ENCODE measurements at regions not wholly inside any gene's neighbourhood (a gene's known extent, or its start where the extent isn't known, plus 50 kb on each side); places are given as distances from the start of the nearest gene placed in this dataset.
"Not testable (repeated sequence)": the region's sequence is repeated elsewhere in the genome, so short reads cannot be mapped to it uniquely, and the experiment has no call there.

- ATAC-seq; H3K36me3 Mint-ChIP-seq (ENCODE audit: low read depth); H3K27me3 Mint-ChIP-seq (ENCODE audit: low read depth); H3K4me1 Mint-ChIP-seq (ENCODE audit: low read depth); POLR2A ChIA-PET; H3K27ac Mint-ChIP-seq; H3K9me3 Mint-ChIP-seq (ENCODE audit: insufficient read depth); DNase-seq; H3K4me3 Mint-ChIP-seq; CTCF ChIA-PET: not testable (repeated sequence)
These were observed 99.5 kb upstream of the MTLN start for GRCh38 chr2:110311713-110312444.

- H3K9me3 Mint-ChIP-seq (ENCODE audit: insufficient read depth); ATAC-seq; POLR2A ChIA-PET; CTCF ChIA-PET; H3K36me3 Mint-ChIP-seq (ENCODE audit: low read depth); H3K4me1 Mint-ChIP-seq (ENCODE audit: low read depth); H3K27ac Mint-ChIP-seq; DNase-seq; H3K27me3 Mint-ChIP-seq (ENCODE audit: low read depth); H3K4me3 Mint-ChIP-seq: not testable (repeated sequence)
These were observed 98.7 kb upstream of the MTLN start for GRCh38 chr2:110310988-110311475.

GRCh38 chr2:110308728-110309127 lies 96.4 kb upstream of the MTLN start:
- H3K27me3 Mint-ChIP-seq (ENCODE audit: low read depth); DNase-seq; H3K4me3 Mint-ChIP-seq; H3K27ac Mint-ChIP-seq; POLR2A ChIA-PET; ATAC-seq; CTCF ChIA-PET; H3K9me3 Mint-ChIP-seq (ENCODE audit: insufficient read depth); H3K36me3 Mint-ChIP-seq (ENCODE audit: low read depth); H3K4me1 Mint-ChIP-seq (ENCODE audit: low read depth): not testable (repeated sequence)

GRCh38 chr2:110292807-110293206 lies 80.5 kb upstream of the MTLN start:
- POLR2A ChIA-PET, CTCF ChIA-PET: not testable (repeated sequence)

GRCh38 chr2:110291909-110292579 lies 79.7 kb upstream of the MTLN start:
- H3K36me3 Mint-ChIP-seq (ENCODE audit: low read depth); CTCF ChIA-PET: not testable (repeated sequence)

More at GRCh38 chr2:110292807-110293206, 80.5 kb upstream of the MTLN start:
- H3K27me3 Mint-ChIP-seq (ENCODE audit: low read depth); ATAC-seq; H3K36me3 Mint-ChIP-seq (ENCODE audit: low read depth); H3K9me3 Mint-ChIP-seq (ENCODE audit: insufficient read depth); DNase-seq; H3K4me3 Mint-ChIP-seq; H3K4me1 Mint-ChIP-seq (ENCODE audit: low read depth); H3K27ac Mint-ChIP-seq: not testable (repeated sequence)

GRCh38 chr2:110287817-110288216 lies 75.5 kb upstream of the MTLN start:
- DNase-seq; H3K27me3 Mint-ChIP-seq (ENCODE audit: low read depth); POLR2A ChIA-PET; H3K36me3 Mint-ChIP-seq (ENCODE audit: low read depth); H3K4me1 Mint-ChIP-seq (ENCODE audit: low read depth); ATAC-seq; H3K27ac Mint-ChIP-seq; CTCF ChIA-PET; H3K9me3 Mint-ChIP-seq (ENCODE audit: insufficient read depth); H3K4me3 Mint-ChIP-seq: not testable (repeated sequence)

More at GRCh38 chr2:110291909-110292579, 79.7 kb upstream of the MTLN start:
- H3K27ac Mint-ChIP-seq; DNase-seq; ATAC-seq; H3K4me3 Mint-ChIP-seq; H3K4me1 Mint-ChIP-seq (ENCODE audit: low read depth); H3K9me3 Mint-ChIP-seq (ENCODE audit: insufficient read depth); H3K27me3 Mint-ChIP-seq (ENCODE audit: low read depth); POLR2A ChIA-PET: not testable (repeated sequence)

- DNase-seq; ATAC-seq; H3K4me3 Mint-ChIP-seq; H3K4me1 Mint-ChIP-seq (ENCODE audit: low read depth); H3K9me3 Mint-ChIP-seq (ENCODE audit: insufficient read depth); H3K27ac Mint-ChIP-seq; POLR2A ChIA-PET; CTCF ChIA-PET; H3K27me3 Mint-ChIP-seq (ENCODE audit: low read depth); H3K36me3 Mint-ChIP-seq (ENCODE audit: low read depth): not testable (repeated sequence)
These were observed 74.9 kb upstream of the MTLN start for GRCh38 chr2:110287253-110287652.

GRCh38 chr2:110285002-110285401 lies 72.7 kb upstream of the MTLN start:
- H3K27me3 Mint-ChIP-seq (ENCODE audit: low read depth); H3K9me3 Mint-ChIP-seq (ENCODE audit: insufficient read depth); POLR2A ChIA-PET; DNase-seq; H3K27ac Mint-ChIP-seq; H3K4me1 Mint-ChIP-seq (ENCODE audit: low read depth); H3K4me3 Mint-ChIP-seq; ATAC-seq; CTCF ChIA-PET; H3K36me3 Mint-ChIP-seq (ENCODE audit: low read depth): not testable (repeated sequence)

- POLR2A ChIA-PET; H3K27me3 Mint-ChIP-seq (ENCODE audit: low read depth); H3K9me3 Mint-ChIP-seq (ENCODE audit: insufficient read depth); H3K36me3 Mint-ChIP-seq (ENCODE audit: low read depth); DNase-seq; H3K4me1 Mint-ChIP-seq (ENCODE audit: low read depth); CTCF ChIA-PET; ATAC-seq; H3K4me3 Mint-ChIP-seq; H3K27ac Mint-ChIP-seq: not testable (repeated sequence)
These were observed 68.5 kb upstream of the MTLN start for GRCh38 chr2:110280804-110281203.

GRCh38 chr2:110277054-110277453 lies 64.7 kb upstream of the MTLN start:
- H3K27me3 Mint-ChIP-seq (ENCODE audit: low read depth); H3K27ac Mint-ChIP-seq; ATAC-seq; H3K36me3 Mint-ChIP-seq (ENCODE audit: low read depth); H3K9me3 Mint-ChIP-seq (ENCODE audit: insufficient read depth); DNase-seq; POLR2A ChIA-PET; H3K4me1 Mint-ChIP-seq (ENCODE audit: low read depth); CTCF ChIA-PET; H3K4me3 Mint-ChIP-seq: not testable (repeated sequence)

GRCh38 chr2:110276092-110276491 lies 63.7 kb upstream of the MTLN start:
- H3K36me3 Mint-ChIP-seq (ENCODE audit: low read depth); H3K27me3 Mint-ChIP-seq (ENCODE audit: low read depth); DNase-seq; POLR2A ChIA-PET; H3K9me3 Mint-ChIP-seq (ENCODE audit: insufficient read depth); H3K4me3 Mint-ChIP-seq; H3K27ac Mint-ChIP-seq; H3K4me1 Mint-ChIP-seq (ENCODE audit: low read depth); CTCF ChIA-PET; ATAC-seq: not testable (repeated sequence)

- H3K27ac Mint-ChIP-seq; CTCF ChIA-PET; H3K27me3 Mint-ChIP-seq (ENCODE audit: low read depth); H3K4me3 Mint-ChIP-seq; H3K9me3 Mint-ChIP-seq (ENCODE audit: insufficient read depth); H3K36me3 Mint-ChIP-seq (ENCODE audit: low read depth); ATAC-seq; DNase-seq; POLR2A ChIA-PET; H3K4me1 Mint-ChIP-seq (ENCODE audit: low read depth): not testable (repeated sequence)
These were observed 57.3 kb upstream of the MTLN start for GRCh38 chr2:110269674-110270073.
